Parathyroid adenoma (tissue), 2 donors: ENCODE measurements at regions not wholly inside any gene's neighbourhood (a gene's known extent, or its start where the extent isn't known, plus 50 kb on each side); places are given as distances from the start of the nearest gene placed in this dataset.

Source experiments
- H2AFZ ChIP-seq: fragments of 300-600 bp; sonication (generic); one replicate; pipeline ENCODE4 v1.7.0; 2017; ENCODE audit warnings: antibody characterized with exemption, mild to moderate bottlenecking
- H3K27ac ChIP-seq: fragments of 300-600 bp; sonication (generic); one replicate; pipeline ENCODE4 v1.7.0; 2017
- H3K27me3 ChIP-seq: fragments of 300-600 bp; sonication (generic); one replicate; pipeline ENCODE4 v1.7.0; 2017; ENCODE audit warnings: low read length; ENCODE audit not compliant: control insufficient read depth, insufficient read depth
- H3K36me3 ChIP-seq: fragments of 300-600 bp; sonication (generic); one replicate; pipeline ENCODE4 v1.7.0; 2017; ENCODE audit warnings: low read length; ENCODE audit not compliant: control insufficient read depth, insufficient read depth
- H3K4me1 ChIP-seq: fragments of 300-600 bp; sonication (generic); one replicate; pipeline ENCODE4 v1.7.0; 2017; ENCODE audit warnings: control low read depth
- H3K4me2 ChIP-seq: fragments of 300-600 bp; sonication (generic); one replicate; pipeline ENCODE4 v1.7.0; 2017; ENCODE audit warnings: low read length
- H3K4me3 ChIP-seq: fragments of 300-600 bp; sonication (generic); one replicate; pipeline ENCODE4 v1.7.0; 2017; ENCODE audit warnings: low read depth, low read length
- H3K79me2 ChIP-seq: fragments of 300-600 bp; sonication (generic); one replicate; pipeline ENCODE4 v1.7.0; 2017; ENCODE audit warnings: control low read depth
- H3K9ac ChIP-seq: fragments of 300-600 bp; sonication (generic); one replicate; pipeline ENCODE4 v1.7.0; 2017; ENCODE audit warnings: mild to moderate bottlenecking
- H3K9me3 ChIP-seq: fragments of 300-600 bp; sonication (generic); one replicate; pipeline ENCODE4 v1.7.0; 2017; ENCODE audit warnings: low read length; ENCODE audit not compliant: control insufficient read depth
- CTCF ChIP-seq: fragments of 300-600 bp; sonication (generic); IDR thresholded peaks from one replicate; pipeline ENCODE4 v1.7.0; 2017; ENCODE audit warnings: antibody characterized with exemption, mild to moderate bottlenecking
- donor health status: primary hyperparathyroidism.

GRCh38 chr6:119628691-119629594 lies 279.4 kb upstream of the MAN1A1 start:
- Histone ChIP-seq H3K4me3 (no peak overlapping the region), H3K9ac (no peak overlapping the region), H3K9me3 (no peaks in the 10 kb centered on the region), H3K36me3 (no peaks in the 10 kb centered on the region), H3K27ac (no peak overlapping the region), H3K79me2 (no peaks in the 10 kb centered on the region), H3K27me3 (no peaks in the 10 kb centered on the region), H3K4me1 (no peaks in the 10 kb centered on the region), H3K4me2 (no peak overlapping the region), H2AFZ (no peak overlapping the region)
- no peak for TF ChIP-seq CTCF

GRCh38 chr6:119627908-119628669 lies 278.5 kb upstream of the MAN1A1 start:
- no peak for TF ChIP-seq CTCF
- no peak overlapping the region for H3K4me2 ChIP-seq
- no peak overlapping the region for H3K9ac ChIP-seq
- H3K27me3 ChIP-seq, result no peaks in the 10 kb centered on the region
- no peak overlapping the region for H3K4me3 ChIP-seq
- H3K27ac ChIP-seq, result no peak overlapping the region
- H3K4me1 ChIP-seq, result no peaks in the 10 kb centered on the region
- no peaks in the 10 kb centered on the region for H3K36me3 ChIP-seq
- H3K79me2 ChIP-seq, result no peaks in the 10 kb centered on the region
- no peak overlapping the region for H2AFZ ChIP-seq
- no peaks in the 10 kb centered on the region for H3K9me3 ChIP-seq

GRCh38 chr6:119626884-119627619 lies 277.5 kb upstream of the MAN1A1 start:
- Histone ChIP-seq H3K4me3 (no peak overlapping the region), H2AFZ (no peak overlapping the region), H3K27ac (no peak overlapping the region), H3K9me3 (no peaks in the 10 kb centered on the region), H3K4me1 (no peaks in the 10 kb centered on the region), H3K27me3 (no peaks in the 10 kb centered on the region), H3K79me2 (no peaks in the 10 kb centered on the region), H3K4me2 (no peak overlapping the region), H3K9ac (no peak overlapping the region), H3K36me3 (no peaks in the 10 kb centered on the region)
- TF ChIP-seq CTCF, result no peak

- H3K9me3 ChIP-seq, result no peaks in the 10 kb centered on the region
- TF ChIP-seq CTCF, result no peak
Observed at GRCh38 chr6:119620846-119621555, 271.4 kb upstream of the MAN1A1 start.

More at GRCh38 chr6:119620846-119621555, 271.4 kb upstream of the MAN1A1 start:
- no peaks in the 10 kb centered on the region for H3K36me3 ChIP-seq
- H3K27ac ChIP-seq, result no peak overlapping the region
- H3K4me3 ChIP-seq, result no peak overlapping the region
- H3K4me2 ChIP-seq, result no peak overlapping the region
- H3K79me2 ChIP-seq, result no peaks in the 10 kb centered on the region
- no peaks in the 10 kb centered on the region for H3K27me3 ChIP-seq
- no peaks in the 10 kb centered on the region for H3K4me1 ChIP-seq
- H2AFZ ChIP-seq, result no peak overlapping the region
- H3K9ac ChIP-seq, result no peak overlapping the region
